GM21576 (cell line): ENCODE measurements at regions not wholly inside any gene's neighbourhood (a gene's known extent, or its start where the extent isn't known, plus 50 kb on each side); places are given as distances from the start of the nearest gene placed in this dataset.
"Not testable (repeated sequence)": the region's sequence is repeated elsewhere in the genome, so short reads cannot be mapped to it uniquely, and the experiment has no call there.

ENCODE experiments used
- ATAC-seq: cut with Tn5 transposase; IDR thresholded peaks from one replicate; pipeline ENCODE4 v1.9.1; 2021; ENCODE audit warnings: mild to moderate bottlenecking, moderate library complexity; ENCODE audit not compliant: unreplicated experiment

DNA sequence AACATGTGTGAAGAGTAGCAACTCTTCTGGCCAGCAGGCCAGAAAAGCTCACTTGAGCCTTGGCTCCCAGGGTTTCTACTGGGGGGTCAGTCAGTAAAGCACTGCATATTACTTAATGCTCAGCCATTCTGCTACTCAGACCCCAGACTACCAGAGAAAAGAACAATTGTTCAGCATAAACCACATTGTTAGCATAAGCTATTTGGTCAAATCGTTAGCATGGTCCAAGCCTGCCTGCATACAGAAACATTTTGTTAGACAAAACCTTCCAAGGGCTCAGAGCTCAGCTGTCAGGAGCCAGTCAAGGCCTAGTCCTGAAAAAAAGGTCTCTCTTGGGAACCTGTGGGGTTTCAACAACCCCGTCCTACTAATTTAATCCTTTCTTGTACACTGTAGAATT lies 449.3 kb downstream of the PRR16 start:
- no peak for ATAC-seq

DNA sequence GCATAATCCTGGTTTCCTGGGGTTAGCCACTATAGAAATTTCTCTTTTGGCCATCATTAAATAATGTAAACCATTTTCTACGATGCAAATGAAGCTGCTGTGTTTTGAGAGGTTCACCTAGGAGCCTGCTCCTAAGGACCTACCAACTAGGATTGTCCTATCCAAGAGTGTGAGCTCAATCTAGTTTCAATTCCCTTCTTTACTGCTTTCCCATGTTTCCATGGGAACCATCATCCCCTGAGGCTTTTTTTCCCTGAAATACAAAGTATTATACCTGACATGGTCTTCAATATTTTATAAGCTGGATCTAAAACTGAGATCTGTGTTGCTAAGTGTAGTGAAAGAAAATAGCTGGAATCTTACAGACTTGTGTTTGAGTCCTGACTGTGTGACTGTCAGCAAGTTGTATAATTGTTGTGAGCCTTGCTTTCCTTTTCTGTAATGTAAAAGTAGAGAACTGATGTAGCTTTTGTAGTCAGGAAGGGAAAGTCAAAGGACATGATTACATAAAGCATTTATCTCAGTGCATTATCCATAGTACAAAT lies 453.2 kb downstream of the PRR16 start:
- ATAC-seq = no peak

GRCh38 chr5:120919017-120919416 lies 454.9 kb downstream of the PRR16 start:
- no peak for ATAC-seq

DNA sequence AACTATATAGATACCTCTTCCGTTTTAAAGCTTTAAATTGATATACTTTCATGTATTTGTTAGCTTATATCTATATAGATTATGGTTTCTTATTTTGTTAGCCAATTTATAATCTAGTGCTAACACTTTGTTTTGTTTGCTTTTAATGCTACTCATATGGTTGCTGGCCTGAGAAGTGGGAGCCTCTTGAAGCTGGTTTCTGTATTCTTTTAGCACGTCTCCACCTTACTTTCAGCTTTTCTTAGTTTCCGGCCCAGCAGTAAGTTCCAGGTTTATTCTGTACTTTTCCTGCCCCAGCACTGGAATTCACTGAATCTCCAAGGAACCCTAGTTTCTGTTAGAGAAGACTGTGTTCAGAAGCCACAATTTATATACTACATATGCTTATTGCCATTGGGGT lies 458.9 kb downstream of the PRR16 start:
- no peak for ATAC-seq

GRCh38 chr5:120926471-120926870 lies 462.4 kb downstream of the PRR16 start:
- no peak for ATAC-seq

GRCh38 chr5:120927950-120928530 lies 463.9 kb downstream of the PRR16 start:
- no peak for ATAC-seq

DNA sequence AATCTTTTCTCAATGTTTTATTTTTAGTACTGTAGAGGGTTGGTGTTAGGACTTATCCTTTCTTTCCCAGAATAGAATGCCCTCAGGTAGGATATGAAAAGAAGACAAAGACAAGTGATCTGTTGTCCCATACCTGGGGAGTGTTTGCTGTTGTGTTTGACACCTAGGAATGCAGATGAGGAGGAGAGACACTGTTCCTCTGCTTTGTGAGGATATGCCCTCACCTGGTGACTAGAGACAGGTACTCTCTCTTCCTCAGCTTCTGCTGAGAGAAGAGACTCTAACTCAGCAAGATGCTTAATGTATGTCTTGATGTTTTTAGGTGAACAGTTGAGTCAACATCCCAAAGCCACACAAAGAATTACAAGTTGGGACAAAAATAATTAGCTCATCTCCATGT lies 468.4 kb downstream of the PRR16 start:
- ATAC-seq = no peak

- ATAC-seq = no peak
Observed at GRCh38 chr5:120934031-120934430, 469.9 kb downstream of the PRR16 start.

DNA sequence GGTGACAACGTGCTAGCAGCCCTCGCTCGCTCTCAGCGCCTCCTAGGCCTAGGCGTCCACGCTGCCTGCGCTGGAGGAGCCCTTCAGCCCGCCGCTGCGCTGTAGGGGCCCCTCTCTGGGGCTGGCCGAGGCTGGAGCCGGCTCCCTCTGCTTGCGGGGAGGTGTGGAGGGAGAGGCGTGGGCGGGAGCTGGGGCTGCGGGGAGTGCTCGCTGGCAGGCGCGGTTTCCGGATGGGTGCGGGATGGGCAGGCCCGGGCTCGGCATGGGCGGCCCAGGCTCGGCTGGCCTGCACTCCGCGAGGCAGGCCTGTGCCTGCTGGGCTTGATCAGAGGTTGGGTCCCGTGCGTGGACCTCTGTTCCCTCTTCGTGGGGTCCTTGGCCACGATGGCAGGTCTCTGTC lies 472.6 kb downstream of the PRR16 start:
- no peak for ATAC-seq

- no peak for ATAC-seq
Observed at GRCh38 chr5:120938604-120939003, 474.5 kb downstream of the PRR16 start.

- no peak for ATAC-seq
Observed at GRCh38 chr5:120942596-120943350, 478.7 kb downstream of the PRR16 start.

GRCh38 chr5:120949596-120949995 lies 485.5 kb downstream of the PRR16 start:
- ATAC-seq = not testable (repeated sequence)

- not testable (repeated sequence) for ATAC-seq
Observed at GRCh38 chr5:120953445-120953844, 489.3 kb downstream of the PRR16 start.

GRCh38 chr5:120954255-120954654 lies 490.2 kb downstream of the PRR16 start:
- no peak for ATAC-seq

DNA sequence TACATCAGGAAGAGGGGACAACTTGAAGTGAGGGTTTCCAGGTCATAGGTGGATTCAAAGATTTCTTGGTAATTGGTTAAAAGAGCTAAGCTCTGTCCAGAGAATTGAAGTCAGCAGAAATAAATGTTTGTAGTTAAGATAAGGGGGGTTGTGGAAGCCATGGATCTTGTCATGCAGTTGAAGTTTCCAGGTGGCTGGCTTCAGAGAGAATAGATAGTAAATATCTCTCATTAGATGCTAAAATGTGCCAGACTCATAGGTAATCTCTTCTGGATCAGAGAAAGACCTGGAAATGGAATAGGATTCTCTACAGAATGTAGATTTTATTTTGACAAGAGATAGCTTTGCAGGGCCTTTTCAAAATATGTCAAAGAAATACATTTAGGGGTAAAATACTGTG lies 491.7 kb downstream of the PRR16 start:
- no peak for ATAC-seq

DNA sequence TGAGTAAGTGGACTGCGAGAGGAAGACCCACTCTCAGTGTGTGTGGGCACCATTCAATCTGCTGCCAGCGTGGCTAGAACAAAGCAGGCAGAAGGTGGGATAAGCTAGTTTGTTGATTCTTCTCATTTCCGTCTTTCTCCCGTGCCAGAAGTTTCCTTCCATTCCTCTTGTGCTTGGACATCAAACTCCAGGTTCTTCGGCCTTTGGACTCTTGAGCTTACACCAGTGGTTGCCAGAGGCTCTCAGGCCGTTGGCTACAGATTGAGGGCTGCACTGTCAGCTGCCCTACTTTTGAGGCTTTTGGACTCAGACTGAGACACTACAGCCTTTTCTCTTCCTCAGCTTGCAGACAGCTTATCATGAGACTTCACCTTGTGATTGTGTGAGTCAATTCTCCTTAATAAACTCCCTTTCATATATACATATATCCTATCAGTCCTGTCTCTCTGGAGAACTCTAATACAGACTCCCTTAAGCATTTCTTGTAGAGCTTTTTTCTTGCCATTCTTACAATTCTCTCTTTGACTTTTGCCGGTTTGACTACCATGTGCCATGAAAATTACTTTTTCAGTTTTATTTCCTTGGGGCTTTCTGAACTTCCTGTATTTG lies 494.9 kb downstream of the PRR16 start:
- ATAC-seq = no peak

DNA sequence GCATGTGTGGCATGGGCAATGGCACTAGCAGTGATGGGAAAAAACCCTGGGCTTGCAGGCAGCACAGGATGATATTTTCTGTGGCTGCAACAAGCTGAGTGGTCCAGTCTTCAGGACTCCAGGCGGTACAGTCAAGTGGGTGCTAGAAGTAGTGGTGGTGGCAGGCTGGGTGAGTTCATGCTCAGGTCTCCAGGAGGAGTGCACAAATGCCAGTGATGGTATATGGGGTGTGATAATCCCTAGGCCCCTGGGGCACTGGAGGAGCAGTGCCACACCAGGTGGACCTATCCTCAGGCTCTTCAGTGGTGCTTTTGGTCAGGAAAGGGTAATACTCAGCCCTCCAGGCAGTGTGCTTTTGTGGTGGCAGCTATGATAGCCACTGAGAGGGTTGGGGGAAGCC lies 496.4 kb downstream of the PRR16 start:
- ATAC-seq = no peak

GRCh38 chr5:120967366-120967765 lies 503.3 kb downstream of the PRR16 start:
- no peak for ATAC-seq

DNA sequence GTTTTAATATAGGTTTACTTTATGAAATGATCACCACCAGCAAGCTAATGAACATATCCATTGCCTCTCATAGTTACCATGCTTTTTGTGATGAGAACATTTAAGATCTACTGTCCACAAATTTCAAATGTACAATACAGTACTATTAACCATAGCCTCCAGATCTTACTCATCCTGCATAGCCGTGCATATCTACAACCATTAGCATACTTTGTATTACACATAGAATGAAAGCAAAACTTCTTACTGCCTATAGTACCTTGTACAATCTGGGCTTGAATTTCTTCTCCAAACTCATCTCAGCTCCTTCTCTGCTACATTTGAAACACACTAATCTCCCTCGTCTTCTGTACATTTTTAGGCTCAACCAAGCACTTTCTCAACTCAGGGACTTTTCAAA lies 510.6 kb downstream of the PRR16 start:
- no peak for ATAC-seq

GRCh38 chr5:120982351-120982750 lies 518.3 kb downstream of the PRR16 start:
- no peak for ATAC-seq

- no peak for ATAC-seq
Observed at GRCh38 chr5:120985526-120985925, 521.4 kb downstream of the PRR16 start.

GRCh38 chr5:120988491-120988890 lies 524.4 kb downstream of the PRR16 start:
- no peak for ATAC-seq
